ENCODE measurements at regions not wholly inside any gene's neighbourhood (a gene's known extent, or its start where the extent isn't known, plus 50 kb on each side); places are given as distances from the start of the nearest gene placed in this dataset.

DNA sequence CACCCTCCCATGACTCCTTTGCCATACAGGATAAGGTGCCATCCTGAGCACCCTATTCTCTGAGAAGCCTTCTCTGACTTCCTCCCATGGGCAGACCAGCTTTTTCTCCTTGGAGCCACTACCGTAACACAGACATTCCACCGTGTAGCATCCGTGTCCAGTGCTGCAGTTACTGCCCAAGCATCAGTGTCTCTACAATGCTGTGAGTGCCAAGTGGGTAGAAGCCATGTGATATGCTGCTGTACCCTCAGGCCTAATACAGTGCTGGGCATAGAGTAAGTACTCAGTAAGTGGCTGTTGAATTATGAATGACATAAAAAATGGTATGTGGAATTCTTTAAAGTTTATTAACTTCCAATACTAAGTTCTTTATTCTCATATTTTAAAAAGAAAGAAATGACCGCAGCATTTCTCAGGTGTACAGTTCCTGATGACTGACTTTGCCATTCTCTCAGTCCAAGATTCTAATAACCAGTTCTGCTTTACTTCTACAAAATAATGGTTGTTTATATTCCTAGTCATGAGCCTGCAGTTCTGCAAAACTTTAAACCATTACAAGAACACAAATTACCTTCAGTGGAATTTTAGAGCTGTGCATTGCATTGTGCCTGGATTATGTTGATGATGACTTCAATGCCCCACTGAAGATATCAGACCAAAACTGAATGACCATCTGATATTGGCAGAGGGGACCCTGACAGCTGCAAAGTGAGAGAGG is 118.7 kb downstream of the RPAP3 start:
- no peak for ATAC-seq
- H3K27ac ChIP-seq: no peak overlapping the region
- no peaks in the 10 kb centered on the region for H3K27me3 ChIP-seq
- no peaks in the 10 kb centered on the region for H3K9me3 ChIP-seq
- no peaks in the 10 kb centered on the region for H3K36me3 ChIP-seq
- no peaks in the 10 kb centered on the region for H3K4me1 ChIP-seq
- no peak overlapping the region for H3K4me3 ChIP-seq
- FAIRE-seq: no peak
- intact Hi-C loops (cut with DNase I): no loop called here
- TF ChIP-seq, protein P1, sequence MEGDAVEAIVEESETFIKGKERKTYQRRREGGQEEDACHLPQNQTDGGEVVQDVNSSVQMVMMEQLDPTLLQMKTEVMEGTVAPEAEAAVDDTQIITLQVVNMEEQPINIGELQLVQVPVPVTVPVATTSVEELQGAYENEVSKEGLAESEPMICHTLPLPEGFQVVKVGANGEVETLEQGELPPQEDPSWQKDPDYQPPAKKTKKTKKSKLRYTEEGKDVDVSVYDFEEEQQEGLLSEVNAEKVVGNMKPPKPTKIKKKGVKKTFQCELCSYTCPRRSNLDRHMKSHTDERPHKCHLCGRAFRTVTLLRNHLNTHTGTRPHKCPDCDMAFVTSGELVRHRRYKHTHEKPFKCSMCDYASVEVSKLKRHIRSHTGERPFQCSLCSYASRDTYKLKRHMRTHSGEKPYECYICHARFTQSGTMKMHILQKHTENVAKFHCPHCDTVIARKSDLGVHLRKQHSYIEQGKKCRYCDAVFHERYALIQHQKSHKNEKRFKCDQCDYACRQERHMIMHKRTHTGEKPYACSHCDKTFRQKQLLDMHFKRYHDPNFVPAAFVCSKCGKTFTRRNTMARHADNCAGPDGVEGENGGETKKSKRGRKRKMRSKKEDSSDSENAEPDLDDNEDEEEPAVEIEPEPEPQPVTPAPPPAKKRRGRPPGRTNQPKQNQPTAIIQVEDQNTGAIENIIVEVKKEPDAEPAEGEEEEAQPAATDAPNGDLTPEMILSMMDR (IDR thresholded peaks at IDR 0.05): no peak
- WGBS, 2 donors: 60 to 74% methylated on average over 4 of the region's 4 CpGs
- DNase-seq: no peak

DNA sequence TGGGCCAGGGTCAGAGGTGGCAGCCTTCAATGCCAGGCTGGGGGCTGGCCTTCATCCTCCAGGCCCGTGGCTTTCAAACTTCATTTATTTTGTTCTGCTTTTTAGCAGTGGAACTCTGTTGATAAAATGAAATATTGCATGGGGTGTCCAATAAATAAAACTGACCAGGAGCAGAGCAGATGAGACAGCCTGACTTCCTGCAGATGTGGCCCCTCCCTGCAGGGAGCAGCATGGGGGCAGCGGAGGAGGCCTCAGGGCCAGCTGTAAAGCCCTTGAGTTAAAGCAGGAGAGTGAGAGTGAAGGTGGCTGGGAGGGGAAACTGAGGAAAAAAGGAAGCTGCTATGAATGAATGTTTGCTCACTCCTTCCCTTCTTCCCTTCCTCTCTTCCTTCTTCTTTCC is 120.3 kb downstream of the RPAP3 start:
- TF ChIP-seq, protein P1 (IDR thresholded peaks at IDR 0.05): no peak
- H3K27ac ChIP-seq: no peak overlapping the region
- H3K9me3 ChIP-seq: no peaks in the 10 kb centered on the region
- DNase-seq (no peak), FAIRE-seq (no peak), ATAC-seq (no peak)
- no peaks in the 10 kb centered on the region for H3K27me3 ChIP-seq
- no peaks in the 10 kb centered on the region for H3K4me1 ChIP-seq
- WGBS, 2 donors: 69 to 80% methylated on average over 2 of the region's 2 CpGs
- no peak overlapping the region for H3K4me3 ChIP-seq
- H3K36me3 ChIP-seq: no peaks in the 10 kb centered on the region
- intact Hi-C loops (cut with DNase I): no loop called here

DNA sequence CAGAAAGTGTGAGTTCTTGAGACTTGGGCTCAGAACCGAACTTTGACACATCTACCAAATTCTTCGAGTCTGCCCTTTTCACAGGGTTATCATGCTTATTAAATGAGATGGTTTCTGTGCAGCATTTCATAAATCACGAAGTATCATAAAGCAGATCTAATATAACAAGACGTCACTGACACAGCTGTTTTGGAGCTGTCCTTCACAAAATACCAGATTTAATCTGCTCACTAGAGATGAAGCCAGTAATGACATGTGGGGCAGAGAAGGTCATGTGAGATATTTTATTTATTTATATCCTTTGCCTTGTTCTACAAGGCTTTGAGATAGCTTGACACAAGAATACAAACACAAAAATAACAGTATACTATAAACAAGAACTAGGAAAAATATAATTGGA is 127.0 kb downstream of the RPAP3 start:
- FAIRE-seq (no peak), DNase-seq (no peak), ATAC-seq (no peak)
- Histone ChIP-seq H3K9me3 (no peaks in the 10 kb centered on the region), H3K4me1 (no peaks in the 10 kb centered on the region), H3K27ac (no peak overlapping the region), H3K36me3 (no peaks in the 10 kb centered on the region), H3K4me3 (no peak overlapping the region), H3K27me3 (no peaks in the 10 kb centered on the region)
- intact Hi-C loops (cut with DNase I): no loop called here
- WGBS, 2 donors: 79 to 86% methylated on average over 4 of the region's 4 CpGs
- TF ChIP-seq, protein P1 (IDR thresholded peaks at IDR 0.05): no peak

DNA sequence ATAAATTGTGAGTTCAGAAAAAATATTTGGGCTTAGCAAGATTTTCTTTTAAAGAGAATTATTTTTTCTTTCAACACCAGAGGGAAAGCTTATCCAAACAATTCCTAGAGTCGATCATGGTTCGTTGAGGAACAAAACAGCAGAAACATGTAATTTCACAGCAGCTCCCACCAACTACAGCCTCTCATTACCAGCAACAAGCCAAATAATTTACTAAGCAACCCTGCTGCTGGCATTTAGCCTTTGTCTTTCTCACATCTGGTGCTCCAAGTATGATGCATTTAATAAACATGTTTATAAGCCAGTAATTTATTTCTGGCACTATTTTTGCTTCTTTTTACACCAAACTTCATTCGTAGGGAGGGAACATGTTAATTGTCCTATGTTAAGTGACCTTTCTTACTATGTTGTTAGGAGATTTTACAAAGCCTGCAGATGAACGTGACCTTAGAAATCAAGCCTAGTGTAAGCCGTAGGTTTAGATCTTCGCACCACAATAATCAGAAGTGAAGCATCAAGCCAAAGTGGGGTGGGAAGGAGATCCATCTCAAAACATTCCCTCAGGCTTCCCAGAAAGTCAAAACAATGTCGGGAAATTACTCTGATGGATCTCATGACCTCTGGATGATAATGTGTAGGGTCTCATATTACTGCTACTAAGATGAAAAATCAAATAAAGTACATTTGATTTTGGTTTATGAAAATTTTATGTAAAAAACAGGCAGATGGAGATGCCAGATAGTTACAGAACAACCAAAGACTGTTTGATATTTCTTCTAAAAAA is 128.4 kb downstream of the RPAP3 start:
- no peak overlapping the region for H3K27ac ChIP-seq
- no peaks in the 10 kb centered on the region for H3K9me3 ChIP-seq
- no peak for ATAC-seq
- H3K36me3 ChIP-seq: no peaks in the 10 kb centered on the region
- FAIRE-seq: no peak
- intact Hi-C loops (cut with DNase I): no loop called here
- TF ChIP-seq, protein P1 (IDR thresholded peaks at IDR 0.05): no peak
- no peak for DNase-seq
- no peaks in the 10 kb centered on the region for H3K4me1 ChIP-seq
- 58 to 65% methylated on average over 7 of the region's 7 CpGs for WGBS, 2 donors
- no peak overlapping the region for H3K4me3 ChIP-seq
- no peaks in the 10 kb centered on the region for H3K27me3 ChIP-seq
